MM.1S (cell line): ENCODE measurements at regions not wholly inside any gene's neighbourhood (a gene's known extent, or its start where the extent isn't known, plus 50 kb on each side); places are given as distances from the start of the nearest gene placed in this dataset.

Experiments
- CTCF ChIP-seq: fragments of 300-600 bp; sonication (generic); IDR thresholded peaks from 2 replicates; pipeline ENCODE4 v1.5.1; 2016; ENCODE audit warnings: antibody characterized with exemption, low read length, mixed read lengths
- EZH2phosphoT487 ChIP-seq: fragments of 300-600 bp; sonication (generic); IDR thresholded peaks from 2 replicates; pipeline ENCODE4 v1.6.1; 2018; ENCODE audit warnings: antibody characterized with exemption, low read length

- TF ChIP-seq CTCF (no peak), EZH2phosphoT487 (no peak)
These were observed 293.7 kb upstream of the CLEC14A start for GRCh38 chr14:38549564-38549963.
